ENCODE measurements at regions not wholly inside any gene's neighbourhood (a gene's known extent, or its start where the extent isn't known, plus 50 kb on each side); places are given as distances from the start of the nearest gene placed in this dataset.

GRCh38 chr13:31965361-31966066, 66.1 kb upstream of the FRY start:
- no peak for DNase-seq

GRCh38 chr13:31967155-31967554, 64.4 kb upstream of the FRY start:
- no peak for DNase-seq

GRCh38 chr13:31968473-31968872, 63.1 kb upstream of the FRY start:
- no peak for DNase-seq

- DNase-seq, result no peak
These were observed 61.2 kb upstream of the FRY start for GRCh38 chr13:31970231-31970930.

- DNase-seq, result no peak
These were observed 59.1 kb upstream of the FRY start for GRCh38 chr13:31972453-31972852.

- DNase-seq, result no peak
These were observed 53.6 kb upstream of the FRY start for GRCh38 chr13:31978021-31978420.

GRCh38 chr13:31980830-31981229, 50.7 kb upstream of the FRY start:
- no peak for DNase-seq
